HCT116 (cell line): ENCODE measurements at regions not wholly inside any gene's neighbourhood (a gene's known extent, or its start where the extent isn't known, plus 50 kb on each side); places are given as distances from the start of the nearest gene placed in this dataset.

ENCODE experiments used
- ATAC-seq: fragments of 200-7000 bp; cut with Tn5 transposase; 2 replicates; pipeline ENCODE4 v1.9.1; 2020; ENCODE audit warnings: mild to moderate bottlenecking, moderate library complexity
- BruUV-seq: library from RNA; stranded (reverse); fragments of 400-500 nt; replicated peaks from 2 replicates; lab custom pipeline; 2021; lab: Mats Ljungman, UMichigan
- CTCF ChIA-PET: fragments of 300-600 bp; sonication (Branson Sonifier 250); formaldehyde crosslinking; loops from one replicate; lab custom pipeline; 2021; ENCODE audit warnings: antibody characterized with exemption; lab: Charles Lee
- POLR2A ChIA-PET: fragments of 300-600, 350-600 bp; sonication (Branson Sonifier 250); formaldehyde crosslinking; loops from one replicate; lab custom pipeline; 2021; ENCODE audit warnings: antibody characterized with exemption; lab: Charles Lee
- RAD21 ChIA-PET, 2 experiments: fragments of 300-600 bp; sonication (Branson Sonifier 250); formaldehyde crosslinking; loops; one replicate each; lab custom pipeline; 2023; ENCODE audit warnings: low total read pairs in 2 of 2; ENCODE audit not compliant: uncharacterized antibody in 2 of 2, unreplicated experiment in 2 of 2, low non-redundant PET in 1 of 2; lab: Charles Lee
- DNase-seq: peaks from one replicate; pipeline ENCODE4 v3.0.0-alpha.2; 2010; ENCODE audit warnings: low read depth, low spot score
- H2AFZ ChIP-seq: fragments of 200-600 bp; shearing (Covaris generic), sonication (generic); 2 replicates; pipeline ENCODE4 v1.6.1; 2017; ENCODE audit warnings: low read depth, mixed run types, mixed read lengths, antibody characterized with exemption, low read length; ENCODE audit not compliant: poor library complexity, severe bottlenecking
- H3K27ac ChIP-seq: 2 replicates; pipeline ENCODE4 v1.5.1; 2012; ENCODE audit warnings: low read depth, low read length
- H3K27me3 ChIP-seq: fragments of 200-600 bp; sonication (generic); 2 replicates; pipeline ENCODE4 v1.6.1; 2016; ENCODE audit warnings: mixed run types, low read length, mixed read lengths; ENCODE audit not compliant: insufficient read depth
- H3K36me3 ChIP-seq, 2 experiments: fragments of 200-500 bp in 1 of 2; fragments of 200-600 bp in 1 of 2; sonication (Bioruptor generic) in 1 of 2; sonication (generic) in 1 of 2; 2 replicates each; pipeline versions ENCODE4 v1.5.1 to v1.6.1; 2014 to 2016; ENCODE audit warnings: low read length in 2 of 2, inconsistent platforms in 1 of 2, mixed read lengths in 1 of 2, mixed run types in 1 of 2; ENCODE audit not compliant: insufficient read depth in 2 of 2, control insufficient read depth in 1 of 2
- H3K4me1 ChIP-seq, 2 experiments: fragments of 200-600 bp in 1 of 2; sonication (generic) in 1 of 2; 2 replicates each; pipeline versions ENCODE4 v1.5.1 to v1.6.1; 2012 to 2017; ENCODE audit warnings: low read length in 2 of 2, inconsistent platforms in 1 of 2, mild to moderate bottlenecking in 1 of 2, mixed read lengths in 1 of 2, mixed run types in 1 of 2, moderate library complexity in 1 of 2; ENCODE audit not compliant: insufficient read depth in 2 of 2, control insufficient read depth in 1 of 2
- H3K4me2 ChIP-seq: fragments of 200-600 bp; sonication (generic); 2 replicates; pipeline ENCODE4 v1.6.1; 2017; ENCODE audit warnings: mixed run types, low read length, mixed read lengths
- H3K4me3 ChIP-seq, 2 experiments: fragments of 200-600 bp in 1 of 2; sonication (generic) in 1 of 2; replicated peaks in 1 of 2; 2 replicates each; pipeline ENCODE4 v1.5.1; 2011 to 2016; ENCODE audit warnings: low read length in 2 of 2, control low read depth in 1 of 2, low read depth in 1 of 2, mild to moderate bottlenecking in 1 of 2, mixed read lengths in 1 of 2, mixed run types in 1 of 2
- H3K79me2 ChIP-seq: fragments of 200-600 bp; sonication (generic); 2 replicates; pipeline ENCODE4 v1.6.1; 2017; ENCODE audit warnings: mild to moderate bottlenecking, mixed run types, low read length, moderate library complexity, mixed read lengths; ENCODE audit not compliant: insufficient read depth
- H3K9ac ChIP-seq: fragments of 200-600 bp; sonication (generic); 2 replicates; pipeline ENCODE4 v1.6.1; 2016; ENCODE audit warnings: low read length, mixed read lengths
- H3K9me2 ChIP-seq: fragments of 200-600 bp; sonication (generic), shearing (Covaris generic); 2 replicates; pipeline ENCODE4 v1.6.1; 2017; ENCODE audit warnings: mixed run types, mild to moderate bottlenecking, moderate library complexity; ENCODE audit not compliant: insufficient read depth
- H3K9me3 ChIP-seq, 2 experiments: fragments of 200-500 bp in 1 of 2; fragments of 200-600 bp in 1 of 2; sonication (Bioruptor generic) in 1 of 2; sonication (generic) in 1 of 2; 2 replicates each; pipeline ENCODE4 v1.6.1; 2014 to 2017; ENCODE audit warnings: low read length in 2 of 2, mixed read lengths in 2 of 2, inconsistent platforms in 1 of 2, low read depth in 1 of 2, mild to moderate bottlenecking in 1 of 2, mixed run types in 1 of 2, moderate library complexity in 1 of 2; ENCODE audit not compliant: control insufficient read depth in 1 of 2, insufficient read depth in 1 of 2
- H4K20me1 ChIP-seq: fragments of 200-600 bp; sonication (generic), shearing (Covaris generic); 2 replicates; pipeline ENCODE4 v1.6.1; 2017; ENCODE audit warnings: mixed run types, mild to moderate bottlenecking, moderate library complexity; ENCODE audit not compliant: insufficient read depth
- CTCF ChIP-seq, 3 experiments: fragments of 200-600 bp in 1 of 3; sonication (generic) in 1 of 3; IDR thresholded peaks in 2 of 3; conservative IDR thresholded peaks in 1 of 3; 2 replicates each; pipeline ENCODE4 v1.5.1; 2012 to 2017; ENCODE audit warnings: low read depth in 2 of 3, low read length in 2 of 3, antibody characterized with exemption in 1 of 3, borderline replicate concordance in 1 of 3, control low read depth in 1 of 3, mild to moderate bottlenecking in 1 of 3, mixed read lengths in 1 of 3, mixed run types in 1 of 3, moderate library complexity in 1 of 3; ENCODE audit not compliant: insufficient read depth in 1 of 3
- EZH2phosphoT487 ChIP-seq: fragments of 200-600 bp; IDR thresholded peaks from 2 replicates; pipeline ENCODE4 v1.6.1; 2018; ENCODE audit warnings: antibody characterized with exemption, borderline replicate concordance
- RAD21 ChIP-seq: IDR thresholded peaks from 2 replicates; pipeline ENCODE4 v1.6.1; 2012; ENCODE audit warnings: low read depth, mild to moderate bottlenecking
- intact Hi-C: fragments of 100-400 bp; cut with micrococcal nuclease; formaldehyde crosslinking; loops from 2 replicates; pipeline ENCODE4 v1.10.0; 2022
- TF ChIP-seq, protein P1 (sequence below): IDR thresholded peaks from 2 replicates; pipeline ENCODE4 v1.6.1; 2012
- TF ChIP-seq, protein P2 (sequence below): IDR thresholded peaks from 2 replicates; pipeline ENCODE4 v1.6.1; 2012; ENCODE audit warnings: low read depth

GRCh38 chr5:6291961-6292360 lies 86.4 kb downstream of the MED10 start:
- Histone ChIP-seq H3K36me3 (no peaks in the 10 kb centered on the region), H4K20me1 (no peaks in the 10 kb centered on the region), H3K27ac (no peak overlapping the region), H3K4me3 (no peak overlapping the region), H3K9me2 (no peaks in the 10 kb centered on the region), H3K9ac (no peak overlapping the region), H3K79me2 (no peaks in the 10 kb centered on the region), H3K4me1 (no peaks in the 10 kb centered on the region), H3K27me3 (no peaks in the 10 kb centered on the region), H2AFZ (no peak overlapping the region), H3K9me3 (no peaks in the 10 kb centered on the region), H3K4me2 (no peak overlapping the region)
- DNase-seq (peak; percentile 12), ATAC-seq (peak; percentile 59; the same call in 1 of the 2 replicates)
- ChIA-PET CTCF (no interaction called here), POLR2A (no interaction called here), RAD21 (no interaction called here)
- TF ChIP-seq, protein P1, sequence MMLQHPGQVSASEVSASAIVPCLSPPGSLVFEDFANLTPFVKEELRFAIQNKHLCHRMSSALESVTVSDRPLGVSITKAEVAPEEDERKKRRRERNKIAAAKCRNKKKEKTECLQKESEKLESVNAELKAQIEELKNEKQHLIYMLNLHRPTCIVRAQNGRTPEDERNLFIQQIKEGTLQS = no peak
- TF ChIP-seq RAD21 (peak; percentile 48), CTCF (IDR thresholded peaks at IDR 0.05 in 2 of 3, conservative IDR thresholded peaks at IDR 0.05 in 1 of 3; ENCODE audit: borderline replicate concordance in 1 of 3, insufficient read depth in 1 of 3, low read depth in 2 of 3, low read length in 2 of 3) (peak; percentile 13 to 24 (median 19); a peak in 2 of 6 replicates), EZH2phosphoT487 (no peak)
- TF ChIP-seq, protein P2, sequence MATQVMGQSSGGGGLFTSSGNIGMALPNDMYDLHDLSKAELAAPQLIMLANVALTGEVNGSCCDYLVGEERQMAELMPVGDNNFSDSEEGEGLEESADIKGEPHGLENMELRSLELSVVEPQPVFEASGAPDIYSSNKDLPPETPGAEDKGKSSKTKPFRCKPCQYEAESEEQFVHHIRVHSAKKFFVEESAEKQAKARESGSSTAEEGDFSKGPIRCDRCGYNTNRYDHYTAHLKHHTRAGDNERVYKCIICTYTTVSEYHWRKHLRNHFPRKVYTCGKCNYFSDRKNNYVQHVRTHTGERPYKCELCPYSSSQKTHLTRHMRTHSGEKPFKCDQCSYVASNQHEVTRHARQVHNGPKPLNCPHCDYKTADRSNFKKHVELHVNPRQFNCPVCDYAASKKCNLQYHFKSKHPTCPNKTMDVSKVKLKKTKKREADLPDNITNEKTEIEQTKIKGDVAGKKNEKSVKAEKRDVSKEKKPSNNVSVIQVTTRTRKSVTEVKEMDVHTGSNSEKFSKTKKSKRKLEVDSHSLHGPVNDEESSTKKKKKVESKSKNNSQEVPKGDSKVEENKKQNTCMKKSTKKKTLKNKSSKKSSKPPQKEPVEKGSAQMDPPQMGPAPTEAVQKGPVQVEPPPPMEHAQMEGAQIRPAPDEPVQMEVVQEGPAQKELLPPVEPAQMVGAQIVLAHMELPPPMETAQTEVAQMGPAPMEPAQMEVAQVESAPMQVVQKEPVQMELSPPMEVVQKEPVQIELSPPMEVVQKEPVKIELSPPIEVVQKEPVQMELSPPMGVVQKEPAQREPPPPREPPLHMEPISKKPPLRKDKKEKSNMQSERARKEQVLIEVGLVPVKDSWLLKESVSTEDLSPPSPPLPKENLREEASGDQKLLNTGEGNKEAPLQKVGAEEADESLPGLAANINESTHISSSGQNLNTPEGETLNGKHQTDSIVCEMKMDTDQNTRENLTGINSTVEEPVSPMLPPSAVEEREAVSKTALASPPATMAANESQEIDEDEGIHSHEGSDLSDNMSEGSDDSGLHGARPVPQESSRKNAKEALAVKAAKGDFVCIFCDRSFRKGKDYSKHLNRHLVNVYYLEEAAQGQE = no peak
- intact Hi-C loops = loop anchor here (1.0 to 10.0 kb wide), 3 partner anchors 143 to 797 kb away; no protein-coding TSS in a partner anchor
- BruUV-seq = no TSS peak
